OCI-LY3 (cell line): ENCODE measurements at regions not wholly inside any gene's neighbourhood (a gene's known extent, or its start where the extent isn't known, plus 50 kb on each side); places are given as distances from the start of the nearest gene placed in this dataset.

ENCODE experiments used
- CTCF ChIP-seq: fragments of 200-600, 300-600 bp; sonication (generic); IDR thresholded peaks from 2 replicates; pipeline ENCODE4 v1.5.1; 2014; ENCODE audit warnings: antibody characterized with exemption, low read length, low read depth
- EZH2phosphoT487 ChIP-seq: fragments of 200-600 bp; shearing (Covaris generic); IDR thresholded peaks from 2 replicates; pipeline ENCODE4 v1.6.1; 2018; ENCODE audit warnings: antibody characterized with exemption, mixed run types, low read depth

- TF ChIP-seq CTCF (no peak), EZH2phosphoT487 (no peak)
Observed at GRCh38 chr3:72147600-72147999, 362.7 kb upstream of the PROK2 start.
